Colonic mucosa (tissue), 4 donors: ENCODE measurements at regions not wholly inside any gene's neighbourhood (a gene's known extent, or its start where the extent isn't known, plus 50 kb on each side); places are given as distances from the start of the nearest gene placed in this dataset.

Source experiments
- DNase-seq: peaks from one replicate; pipeline ENCODE4 v3.0.0-alpha.2; 2020
- H3K27ac ChIP-seq: fragments of 200-600 bp; one replicate; pipeline ENCODE4 v1.8.0; 2021
- H3K27me3 ChIP-seq: fragments of 200-600 bp; one replicate; pipeline ENCODE4 v1.8.0; 2021
- H3K36me3 ChIP-seq: fragments of 200-600 bp; one replicate; pipeline ENCODE4 v1.8.0; 2021
- H3K4me1 ChIP-seq: fragments of 200-600 bp; one replicate; pipeline ENCODE4 v1.8.0; 2021; ENCODE audit warnings: mild to moderate bottlenecking
- H3K4me3 ChIP-seq: fragments of 200-600 bp; one replicate; pipeline ENCODE4 v1.8.0; 2021
- H3K9ac ChIP-seq, 2 donors: one replicate each; pipeline ENCODE4 v1.7.0; 2013; ENCODE audit warnings: control low read depth in 2 of 2, low read depth in 2 of 2, low read length in 2 of 2
- H3K9me3 ChIP-seq: fragments of 200-600 bp; one replicate; pipeline ENCODE4 v1.8.0; 2021
- intact Hi-C: fragments of 100-400 bp; cut with DNase I; formaldehyde crosslinking; loops from one replicate; pipeline ENCODE4 v1.14.1; 2022
- TF ChIP-seq, protein P1 (sequence below): fragments of 200-600 bp; IDR thresholded peaks from one replicate; pipeline ENCODE4 v1.8.0; 2022; ENCODE audit warnings: antibody characterized with exemption, mild to moderate bottlenecking
- donor health status: healthy.
- donor health status: DM: no; HTN: no; CAD: no.
- donor health status: DM: no; HTN: no; CAD: no.

DNA sequence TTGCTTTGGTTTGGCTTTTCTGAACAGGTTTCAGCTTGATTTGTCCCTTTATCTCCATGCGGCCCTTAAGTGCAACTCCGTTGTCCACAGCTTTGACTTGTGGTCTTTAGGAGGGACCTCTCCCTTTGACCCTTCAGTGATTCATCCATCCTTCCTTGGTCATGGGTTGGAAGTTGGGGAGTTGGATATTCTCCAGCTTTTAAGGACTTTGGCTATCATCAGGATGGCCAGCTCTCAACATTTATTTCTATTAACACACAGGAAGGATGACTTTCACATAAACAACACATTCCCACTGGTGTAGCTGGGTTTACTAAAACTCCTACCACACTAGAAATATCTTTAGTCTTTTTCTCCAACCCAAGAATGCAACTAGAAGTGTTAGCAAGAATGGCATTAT, 50.9 kb upstream of the E2F7 start:
- no peaks in the 10 kb centered on the region for H3K4me1 ChIP-seq
- no peak overlapping the region for H3K4me3 ChIP-seq
- H3K9ac ChIP-seq, result no peak overlapping the region
- H3K9me3 ChIP-seq, result no peaks in the 10 kb centered on the region
- H3K27me3 ChIP-seq, result no peaks in the 10 kb centered on the region
- no peak for DNase-seq
- TF ChIP-seq, protein P1, sequence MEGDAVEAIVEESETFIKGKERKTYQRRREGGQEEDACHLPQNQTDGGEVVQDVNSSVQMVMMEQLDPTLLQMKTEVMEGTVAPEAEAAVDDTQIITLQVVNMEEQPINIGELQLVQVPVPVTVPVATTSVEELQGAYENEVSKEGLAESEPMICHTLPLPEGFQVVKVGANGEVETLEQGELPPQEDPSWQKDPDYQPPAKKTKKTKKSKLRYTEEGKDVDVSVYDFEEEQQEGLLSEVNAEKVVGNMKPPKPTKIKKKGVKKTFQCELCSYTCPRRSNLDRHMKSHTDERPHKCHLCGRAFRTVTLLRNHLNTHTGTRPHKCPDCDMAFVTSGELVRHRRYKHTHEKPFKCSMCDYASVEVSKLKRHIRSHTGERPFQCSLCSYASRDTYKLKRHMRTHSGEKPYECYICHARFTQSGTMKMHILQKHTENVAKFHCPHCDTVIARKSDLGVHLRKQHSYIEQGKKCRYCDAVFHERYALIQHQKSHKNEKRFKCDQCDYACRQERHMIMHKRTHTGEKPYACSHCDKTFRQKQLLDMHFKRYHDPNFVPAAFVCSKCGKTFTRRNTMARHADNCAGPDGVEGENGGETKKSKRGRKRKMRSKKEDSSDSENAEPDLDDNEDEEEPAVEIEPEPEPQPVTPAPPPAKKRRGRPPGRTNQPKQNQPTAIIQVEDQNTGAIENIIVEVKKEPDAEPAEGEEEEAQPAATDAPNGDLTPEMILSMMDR, result no peak
- H3K36me3 ChIP-seq, result no peaks in the 10 kb centered on the region
- intact Hi-C loops, result no loop called here
- no peak overlapping the region for H3K27ac ChIP-seq

DNA sequence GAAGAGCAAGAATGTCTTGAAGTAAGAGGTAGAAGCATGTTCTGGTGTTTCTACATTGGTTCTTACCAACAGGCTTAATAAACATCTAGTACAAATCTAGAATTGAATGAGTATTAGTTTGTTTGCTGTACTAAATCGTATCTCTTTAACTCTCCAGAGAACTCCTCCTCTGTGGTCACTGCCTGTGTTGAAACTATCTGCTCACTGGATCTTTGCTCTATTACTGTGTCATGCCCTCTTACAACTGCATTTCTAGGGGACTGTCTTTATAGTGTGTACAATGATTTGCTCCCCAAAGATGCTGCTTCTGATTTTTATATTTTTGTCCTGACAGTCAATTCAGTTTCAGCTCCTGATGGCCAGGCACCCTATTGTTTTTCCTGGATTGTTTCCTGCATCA, 50.1 kb upstream of the E2F7 start:
- intact Hi-C loops, result no loop called here
- Histone ChIP-seq H3K27ac (no peak overlapping the region), H3K9ac (no peak overlapping the region), H3K36me3 (no peaks in the 10 kb centered on the region), H3K9me3 (no peaks in the 10 kb centered on the region), H3K4me3 (no peak overlapping the region), H3K4me1 (no peaks in the 10 kb centered on the region), H3K27me3 (no peaks in the 10 kb centered on the region)
- TF ChIP-seq, protein P1, result no peak
- DNase-seq, result no peak
